ENCODE measurements at regions not wholly inside any gene's neighbourhood (a gene's known extent, or its start where the extent isn't known, plus 50 kb on each side); places are given as distances from the start of the nearest gene placed in this dataset.

DNA sequence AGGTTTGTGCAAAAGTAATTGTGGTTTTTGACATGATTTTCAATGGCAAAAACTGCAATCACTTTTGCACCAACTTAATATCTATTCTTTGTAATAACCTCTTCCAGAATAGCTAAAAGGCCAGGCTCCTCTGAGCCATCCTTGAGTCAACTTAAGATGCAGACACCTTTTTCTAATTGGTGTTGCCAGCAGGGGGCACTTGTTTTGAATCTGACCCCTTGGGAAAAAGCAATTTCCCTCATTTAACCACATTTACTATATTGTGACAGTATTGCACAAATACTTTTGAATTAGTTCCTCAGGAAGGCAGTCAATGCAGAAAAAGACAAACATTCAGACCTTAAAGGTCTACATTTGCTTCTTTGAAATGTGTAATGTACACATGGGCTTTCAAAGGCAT, 78.6 kb upstream of the GALNT5 start:
- no peak for DNase-seq
- Mint-ChIP-seq H3K9me3 (no peaks in the 10 kb centered on the region), H3K27me3 (peaks cover 15% of the 10 kb centered on the region), H3K4me1 (peaks cover 7% of the 10 kb centered on the region), H3K4me3 (no peak overlapping the region), H3K36me3 (ENCODE audit: low read depth) (no peaks in the 10 kb centered on the region), H3K27ac (no peak overlapping the region)
- ChIA-PET CTCF (no interaction called here), POLR2A (no interaction called here)

- POLR2A ChIA-PET = no interaction called here
Observed at GRCh38 chr2:157179324-157180105, 78.0 kb upstream of the GALNT5 start.

DNA sequence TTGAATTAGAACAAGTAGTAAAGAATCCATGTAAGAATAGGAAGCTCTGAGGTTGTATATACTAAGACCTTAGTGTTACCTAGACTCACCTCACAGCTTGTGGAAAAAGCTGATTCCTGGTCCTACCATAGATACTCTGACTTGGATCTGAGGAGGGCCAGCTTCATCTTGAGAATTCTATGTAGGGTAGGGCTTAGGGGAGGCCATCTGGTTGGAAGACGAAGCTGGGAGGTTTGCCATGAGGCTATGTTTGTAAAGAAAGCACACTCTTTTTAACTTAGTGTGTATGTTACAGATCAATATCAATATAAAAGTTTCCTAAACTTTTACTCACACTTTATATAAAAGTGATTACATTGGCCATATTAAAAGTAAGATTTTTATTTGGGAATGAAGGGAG, 77.1 kb upstream of the GALNT5 start:
- Mint-ChIP-seq H3K4me1 (peaks cover 7% of the 10 kb centered on the region), H3K27ac (no peak overlapping the region), H3K4me3 (no peak overlapping the region), H3K27me3 (peaks cover 9% of the 10 kb centered on the region), H3K9me3 (no peaks in the 10 kb centered on the region), H3K36me3 (ENCODE audit: low read depth) (no peaks in the 10 kb centered on the region)
- ChIA-PET CTCF (interaction anchor here (1.1 kb wide), 1 partner anchor 13 kb away, joined by 4 read pairs; no protein-coding TSS in a partner anchor), POLR2A (interaction anchor here (0.6 kb wide), 1 partner anchor 1773 kb away, joined by 9 read pairs; no protein-coding TSS in a partner anchor)
- DNase-seq = no peak

More at GRCh38 chr2:157179324-157180105, 78.0 kb upstream of the GALNT5 start:
- H3K9me3 Mint-ChIP-seq = no peaks in the 10 kb centered on the region
- no peak overlapping the region for H3K4me3 Mint-ChIP-seq
- DNase-seq = no peak
- CTCF ChIA-PET = interaction anchor here (1.1 kb wide), 1 partner anchor 14 kb away, joined by 4 read pairs; no protein-coding TSS in a partner anchor
- peaks cover 7% of the 10 kb centered on the region for H3K4me1 Mint-ChIP-seq
- H3K36me3 Mint-ChIP-seq (ENCODE audit: low read depth) = no peaks in the 10 kb centered on the region
- peaks cover 9% of the 10 kb centered on the region for H3K27me3 Mint-ChIP-seq
- no peak overlapping the region for H3K27ac Mint-ChIP-seq

- Mint-ChIP-seq H3K9me3 (no peaks in the 10 kb centered on the region), H3K36me3 (ENCODE audit: low read depth) (no peaks in the 10 kb centered on the region), H3K27ac (no peak overlapping the region), H3K4me1 (peaks cover 7% of the 10 kb centered on the region), H3K4me3 (no peak overlapping the region), H3K27me3 (peaks cover 4% of the 10 kb centered on the region)
- no peak for DNase-seq
- ChIA-PET POLR2A (no interaction called here), CTCF (no interaction called here)
Observed at GRCh38 chr2:157181234-157181633, 76.3 kb upstream of the GALNT5 start.

DNA sequence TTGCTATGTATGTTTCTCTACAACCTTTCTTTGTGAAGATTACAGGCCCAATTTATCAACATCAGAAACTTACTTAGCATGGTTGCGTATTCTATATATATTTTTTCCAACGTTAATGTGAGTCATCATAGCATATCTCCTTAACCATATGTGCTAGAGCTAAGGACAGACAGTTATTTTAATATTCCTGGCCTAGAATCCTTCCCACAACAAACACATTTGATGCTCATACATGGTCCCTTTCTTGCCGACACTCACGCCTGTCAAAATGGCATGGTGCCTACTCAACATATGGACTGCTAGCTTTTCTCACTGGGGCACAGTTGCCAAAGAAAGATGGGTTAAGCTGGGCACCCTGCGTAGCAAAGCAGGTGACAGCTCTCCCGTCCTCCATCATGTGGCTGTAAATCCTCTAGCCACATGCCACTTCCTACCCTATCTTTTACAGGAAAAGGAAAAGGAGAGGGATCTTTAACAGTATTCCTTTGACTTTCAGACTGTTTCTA, 75.2 kb upstream of the GALNT5 start:
- no peak overlapping the region for H3K4me3 Mint-ChIP-seq
- peaks cover 7% of the 10 kb centered on the region for H3K4me1 Mint-ChIP-seq
- H3K27ac Mint-ChIP-seq = no peak overlapping the region
- peaks cover 4% of the 10 kb centered on the region for H3K27me3 Mint-ChIP-seq
- ChIA-PET POLR2A (no interaction called here), CTCF (no interaction called here)
- DNase-seq = no peak
- no peaks in the 10 kb centered on the region for H3K36me3 Mint-ChIP-seq (ENCODE audit: low read depth)
- H3K9me3 Mint-ChIP-seq = no peaks in the 10 kb centered on the region

GRCh38 chr2:157182834-157183396, 74.6 kb upstream of the GALNT5 start:
- DNase-seq = no peak
- peaks cover 7% of the 10 kb centered on the region for H3K4me1 Mint-ChIP-seq
- H3K27me3 Mint-ChIP-seq = peaks cover 4% of the 10 kb centered on the region
- no peaks in the 10 kb centered on the region for H3K36me3 Mint-ChIP-seq (ENCODE audit: low read depth)
- no peak overlapping the region for H3K27ac Mint-ChIP-seq
- no peak overlapping the region for H3K4me3 Mint-ChIP-seq
- CTCF ChIA-PET = interaction anchor here (0.6 to 0.9 kb wide), 3 partner anchors 101 to 1020 kb away, joined by 3 to 5 read pairs (median 3); no protein-coding TSS in a partner anchor
- H3K9me3 Mint-ChIP-seq = no peaks in the 10 kb centered on the region
- POLR2A ChIA-PET = no interaction called here

GRCh38 chr2:157184161-157184895, 73.2 kb upstream of the GALNT5 start:
- CTCF ChIA-PET = no interaction called here
- Mint-ChIP-seq H3K4me3 (no peak overlapping the region), H3K36me3 (ENCODE audit: low read depth) (no peaks in the 10 kb centered on the region), H3K4me1 (peaks cover 7% of the 10 kb centered on the region), H3K9me3 (no peaks in the 10 kb centered on the region), H3K27ac (no peak overlapping the region), H3K27me3 (peaks cover 4% of the 10 kb centered on the region)
- POLR2A ChIA-PET = no interaction called here
- DNase-seq = no peak

- ChIA-PET POLR2A (no interaction called here), CTCF (no interaction called here)
- Mint-ChIP-seq H3K27me3 (peaks cover 4% of the 10 kb centered on the region), H3K4me1 (peaks cover 7% of the 10 kb centered on the region), H3K27ac (no peak overlapping the region), H3K36me3 (ENCODE audit: low read depth) (no peaks in the 10 kb centered on the region), H3K4me3 (no peak overlapping the region), H3K9me3 (no peaks in the 10 kb centered on the region)
- no peak for DNase-seq
Observed at GRCh38 chr2:157185476-157186227, 71.9 kb upstream of the GALNT5 start.

GRCh38 chr2:157190151-157190550, 67.4 kb upstream of the GALNT5 start:
- Mint-ChIP-seq H3K27me3 (peaks cover 2% of the 10 kb centered on the region), H3K4me1 (peaks cover 1% of the 10 kb centered on the region), H3K27ac (no peak overlapping the region), H3K4me3 (no peak overlapping the region), H3K36me3 (ENCODE audit: low read depth) (no peaks in the 10 kb centered on the region), H3K9me3 (no peaks in the 10 kb centered on the region)
- ChIA-PET CTCF (no interaction called here), POLR2A (no interaction called here)
- DNase-seq = no peak

- H3K4me1 Mint-ChIP-seq = peaks cover 1% of the 10 kb centered on the region
Observed at GRCh38 chr2:157191186-157191585, 66.3 kb upstream of the GALNT5 start.

GRCh38 chr2:157192445-157193423, 64.8 kb upstream of the GALNT5 start:
- ChIA-PET CTCF (interaction anchor here (0.9 to 1.3 kb wide), 2 partner anchors 12 to 512 kb away, joined by 3 to 4 read pairs; no protein-coding TSS in a partner anchor), POLR2A (no interaction called here)
- peaks cover 2% of the 10 kb centered on the region for H3K27me3 Mint-ChIP-seq
- H3K9me3 Mint-ChIP-seq = no peaks in the 10 kb centered on the region
- peaks cover 1% of the 10 kb centered on the region for H3K4me1 Mint-ChIP-seq
- no peak for DNase-seq
- H3K36me3 Mint-ChIP-seq (ENCODE audit: low read depth) = no peaks in the 10 kb centered on the region
- H3K27ac Mint-ChIP-seq = no peak overlapping the region
- no peak overlapping the region for H3K4me3 Mint-ChIP-seq

More at GRCh38 chr2:157191186-157191585, 66.3 kb upstream of the GALNT5 start:
- DNase-seq = no peak
- H3K27ac Mint-ChIP-seq = no peak overlapping the region
- H3K9me3 Mint-ChIP-seq = no peaks in the 10 kb centered on the region
- ChIA-PET POLR2A (no interaction called here), CTCF (no interaction called here)
- no peaks in the 10 kb centered on the region for H3K36me3 Mint-ChIP-seq (ENCODE audit: low read depth)
- H3K27me3 Mint-ChIP-seq = no peaks in the 10 kb centered on the region
- no peak overlapping the region for H3K4me3 Mint-ChIP-seq

GRCh38 chr2:157193461-157193860, 64.0 kb upstream of the GALNT5 start:
- Mint-ChIP-seq H3K4me3 (no peak overlapping the region), H3K4me1 (peaks cover 1% of the 10 kb centered on the region), H3K36me3 (ENCODE audit: low read depth) (no peaks in the 10 kb centered on the region), H3K27me3 (peaks cover 6% of the 10 kb centered on the region), H3K27ac (no peak overlapping the region), H3K9me3 (no peaks in the 10 kb centered on the region)
- CTCF ChIA-PET = interaction anchor here (0.9 to 1.3 kb wide), 2 partner anchors 13 to 1816 kb away, joined by 3 to 4 read pairs; no protein-coding TSS in a partner anchor
- DNase-seq = no peak
- POLR2A ChIA-PET = no interaction called here

Data from activated CD4-positive, alpha-beta T cell treated with anti-CD3 and anti-CD28 coated beads, Interleukin-2, amount 10 ng/mL, durations not matched to agents 7 days and 5 days (primary cell).